ENCODE measurements at regions not wholly inside any gene's neighbourhood (a gene's known extent, or its start where the extent isn't known, plus 50 kb on each side); places are given as distances from the start of the nearest gene placed in this dataset.

DNA sequence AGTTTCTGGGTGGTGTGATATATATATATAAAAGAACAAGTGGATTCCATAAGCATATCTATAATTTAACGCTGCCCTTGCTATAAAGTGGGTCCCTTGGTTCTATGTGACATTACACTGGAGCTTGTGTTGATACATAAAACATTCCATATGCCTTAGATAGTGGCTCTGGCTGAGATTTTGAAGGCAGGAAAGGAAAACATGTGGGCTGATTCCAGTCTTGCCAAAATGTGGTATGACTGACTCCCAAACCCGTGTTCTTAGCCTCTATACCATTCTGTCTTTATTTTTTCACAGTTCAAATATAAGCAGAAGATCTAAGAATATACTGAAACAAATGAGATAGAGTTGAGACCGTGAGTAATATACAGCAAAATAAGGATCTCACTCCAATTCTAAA, 522.8 kb upstream of the LRRC4C start:
- no peak for DNase-seq

DNA sequence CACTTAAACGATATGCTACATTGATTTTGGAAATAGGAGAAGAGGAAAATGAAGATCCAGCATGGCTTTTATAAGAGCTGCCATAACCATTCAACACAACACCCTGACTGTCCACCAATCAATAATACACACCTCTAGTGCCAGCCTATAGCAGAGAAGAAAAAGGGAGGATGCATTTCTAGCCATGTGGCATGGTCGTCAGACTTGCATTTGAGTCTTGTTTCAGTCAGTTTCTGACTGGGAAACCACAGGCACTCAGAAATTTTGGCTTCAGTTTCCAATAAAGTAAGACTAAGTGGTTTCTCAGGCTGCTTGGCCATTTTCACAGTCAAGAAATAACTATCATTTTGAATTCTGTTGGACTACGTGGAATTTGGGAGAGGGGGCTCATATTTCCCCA, 523.5 kb upstream of the LRRC4C start:
- DNase-seq, result no peak

DNA sequence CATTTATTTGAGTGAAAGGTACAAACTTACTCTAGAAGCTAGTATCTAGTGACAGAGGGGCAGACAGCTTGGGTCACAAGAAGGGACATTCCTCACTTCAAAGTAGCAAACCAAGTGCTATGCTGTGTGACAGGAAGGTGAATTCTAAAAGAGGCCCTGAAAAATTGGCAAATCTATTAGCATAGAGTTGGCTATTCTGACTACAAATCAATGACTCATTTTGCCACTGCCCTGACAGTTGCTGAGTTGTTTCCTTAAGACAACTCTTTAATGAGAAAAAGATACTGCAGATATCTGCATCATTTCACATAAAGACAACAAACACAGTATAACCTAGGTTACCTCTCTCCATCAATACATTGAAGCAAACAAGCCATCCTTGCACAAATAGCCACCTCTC, 524.0 kb upstream of the LRRC4C start:
- DNase-seq, result peak; percentile 34

- DNase-seq, result no peak
These were observed 524.6 kb upstream of the LRRC4C start for GRCh38 chr11:41984023-41984422.

DNA sequence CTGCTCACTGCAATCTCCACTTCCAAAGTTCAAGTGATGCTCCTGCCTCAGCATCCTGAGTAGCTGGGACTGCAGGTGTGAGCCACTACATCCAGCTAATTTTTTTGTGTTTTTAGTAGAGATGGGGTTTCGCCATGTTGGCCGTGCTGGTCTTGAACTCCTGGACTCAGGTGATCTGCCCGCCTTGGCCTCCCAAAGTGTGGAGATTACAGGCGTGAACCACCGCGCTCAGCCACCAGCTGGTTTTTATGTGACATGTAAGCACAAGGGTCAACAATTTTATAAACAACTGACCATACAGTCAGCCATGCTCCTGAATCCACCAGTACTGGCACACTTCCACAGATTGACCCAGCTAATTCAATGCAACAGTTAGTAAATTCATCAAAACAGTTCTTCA, 526.3 kb upstream of the LRRC4C start:
- no peak for DNase-seq

DNA sequence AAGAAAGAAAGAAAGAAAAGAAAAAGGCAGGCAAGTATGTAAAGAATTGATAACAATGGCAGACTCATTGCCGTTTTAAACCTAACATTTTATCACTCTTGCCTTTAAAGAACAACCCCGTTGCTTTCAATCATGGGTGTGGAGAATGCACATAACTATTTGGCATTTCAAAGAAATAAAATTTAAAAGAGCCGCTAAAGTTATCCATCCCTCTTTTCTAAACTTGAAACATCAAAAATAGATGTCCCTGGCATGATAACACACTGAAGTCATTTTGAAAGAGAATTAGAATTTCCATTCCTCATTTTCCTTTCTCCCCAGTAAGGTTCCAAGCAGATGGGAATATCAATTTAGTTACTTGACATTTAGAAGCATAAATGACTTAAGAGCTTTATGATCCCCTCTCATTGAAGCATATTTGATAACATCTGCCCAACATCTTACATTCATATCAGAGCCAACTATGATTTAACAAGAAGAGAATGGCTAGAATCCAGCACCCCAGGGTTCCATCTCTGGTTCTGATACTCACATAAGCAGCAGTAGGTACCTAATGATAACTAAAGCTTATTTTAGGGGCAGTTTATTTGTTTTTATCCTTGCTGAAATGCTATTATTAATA, 529.6 kb upstream of the LRRC4C start:
- no peak for DNase-seq

DNA sequence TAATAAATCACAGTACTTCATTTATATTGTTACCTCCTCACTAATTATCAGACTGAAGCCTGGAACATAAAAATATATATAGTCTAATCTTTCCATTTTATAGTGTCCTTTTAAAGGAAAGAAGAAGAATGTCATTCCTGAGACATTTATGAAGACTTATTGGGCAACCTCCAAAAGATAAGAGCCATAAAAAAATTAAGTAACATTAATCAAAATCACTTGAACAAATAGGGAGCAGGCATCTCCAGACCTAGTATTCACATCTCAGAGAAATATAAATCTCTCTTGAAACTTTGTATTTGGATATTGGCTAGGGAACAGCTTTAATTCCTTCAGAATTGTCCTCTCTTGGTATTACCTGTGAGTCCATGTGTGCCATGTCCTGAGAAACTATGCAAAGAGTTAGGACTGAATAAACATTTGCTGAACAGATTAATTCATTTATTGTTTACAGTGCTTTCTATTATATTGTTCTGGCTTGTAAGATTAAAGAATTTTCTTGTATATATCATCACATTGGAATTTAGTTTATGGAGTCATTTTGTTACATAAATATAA, 530.5 kb upstream of the LRRC4C start:
- no peak for DNase-seq

- DNase-seq, result peak; percentile 68
These were observed 537.1 kb upstream of the LRRC4C start for GRCh38 chr11:41996533-41996932.

GRCh38 chr11:41997844-41998401, 538.5 kb upstream of the LRRC4C start:
- no peak for DNase-seq

DNA sequence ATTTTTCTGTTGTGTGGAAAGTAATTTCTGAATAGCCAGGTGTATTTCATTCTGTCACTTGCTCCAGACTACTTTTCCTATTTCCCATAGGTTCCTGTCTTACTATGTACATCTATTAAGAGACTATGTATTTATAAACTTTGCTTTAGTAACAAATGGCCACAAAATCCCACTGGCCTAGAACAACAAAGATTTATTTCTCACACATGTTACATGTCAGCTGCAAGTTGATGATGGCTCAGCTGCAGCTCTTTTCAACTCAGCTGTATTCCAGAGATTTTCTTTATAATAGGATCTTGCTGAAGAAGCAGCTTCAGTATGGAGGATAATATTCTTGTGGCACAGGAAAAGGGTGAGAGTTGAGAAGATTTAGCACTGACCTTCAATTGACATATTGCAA, 539.6 kb upstream of the LRRC4C start:
- DNase-seq, result no peak

- no peak for DNase-seq
These were observed 544.3 kb upstream of the LRRC4C start for GRCh38 chr11:42003801-42004200.

DNA sequence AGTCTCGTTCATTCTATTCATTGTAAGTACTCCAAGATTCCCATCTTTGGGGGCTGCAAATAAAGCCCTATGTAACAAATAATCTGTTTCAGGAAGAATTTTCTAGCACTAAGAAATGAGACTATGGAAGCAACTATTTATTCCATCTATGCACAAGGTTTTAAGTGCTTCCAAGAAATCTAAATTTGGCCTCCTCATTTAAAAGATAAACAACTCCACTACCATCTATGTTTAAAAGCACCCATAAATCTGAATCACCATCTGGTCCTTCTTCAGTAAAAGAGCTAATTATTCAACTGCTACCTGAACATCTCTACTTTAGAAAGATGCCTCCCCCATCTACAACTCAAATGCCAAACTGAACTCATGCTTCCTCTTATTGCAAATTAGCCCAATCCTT, 547.3 kb upstream of the LRRC4C start:
- no peak for DNase-seq

DNA sequence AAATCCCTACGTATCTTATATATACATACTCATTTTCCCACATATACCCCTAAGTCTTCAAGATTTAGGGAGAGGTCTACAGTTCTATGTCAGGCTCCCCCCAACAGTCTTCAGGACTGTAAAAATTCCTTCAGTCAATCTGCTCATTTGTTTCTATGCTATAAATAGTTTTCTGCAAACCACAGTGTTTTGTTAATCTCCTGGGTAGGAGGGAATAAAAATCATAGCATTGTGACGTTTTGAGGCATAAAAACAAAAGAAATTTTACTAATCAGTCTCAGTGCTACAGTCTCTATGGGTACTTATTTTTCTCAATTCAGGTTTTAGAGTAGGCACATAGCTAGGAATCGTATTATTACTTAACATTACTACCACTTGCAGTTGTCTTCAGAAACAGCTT, 552.8 kb upstream of the LRRC4C start:
- peak; percentile 55 for DNase-seq

GRCh38 chr11:42013656-42014201, 554.3 kb upstream of the LRRC4C start:
- peak; percentile 71 for DNase-seq

- DNase-seq, result no peak
These were observed 562.5 kb upstream of the LRRC4C start for GRCh38 chr11:42021911-42022310.

DNA sequence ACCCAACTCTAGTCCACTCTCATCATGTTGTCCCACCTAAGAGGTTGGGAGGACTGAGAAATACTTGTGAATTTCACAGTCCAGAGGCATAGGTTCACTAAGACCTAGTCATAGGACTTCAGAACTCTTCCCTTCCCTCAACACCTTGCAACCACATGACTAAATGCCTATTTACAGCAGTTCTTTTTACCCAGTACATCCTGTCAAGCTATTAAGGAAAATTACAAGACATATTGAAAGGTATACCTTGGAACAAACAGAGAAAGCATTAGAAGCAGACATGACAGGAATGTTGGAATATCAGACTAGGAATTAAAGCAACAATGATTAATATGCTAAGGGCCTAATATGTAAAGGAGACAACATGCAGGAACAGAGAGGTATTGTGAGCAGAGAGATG, 563.8 kb upstream of the LRRC4C start:
- no peak for DNase-seq

DNA sequence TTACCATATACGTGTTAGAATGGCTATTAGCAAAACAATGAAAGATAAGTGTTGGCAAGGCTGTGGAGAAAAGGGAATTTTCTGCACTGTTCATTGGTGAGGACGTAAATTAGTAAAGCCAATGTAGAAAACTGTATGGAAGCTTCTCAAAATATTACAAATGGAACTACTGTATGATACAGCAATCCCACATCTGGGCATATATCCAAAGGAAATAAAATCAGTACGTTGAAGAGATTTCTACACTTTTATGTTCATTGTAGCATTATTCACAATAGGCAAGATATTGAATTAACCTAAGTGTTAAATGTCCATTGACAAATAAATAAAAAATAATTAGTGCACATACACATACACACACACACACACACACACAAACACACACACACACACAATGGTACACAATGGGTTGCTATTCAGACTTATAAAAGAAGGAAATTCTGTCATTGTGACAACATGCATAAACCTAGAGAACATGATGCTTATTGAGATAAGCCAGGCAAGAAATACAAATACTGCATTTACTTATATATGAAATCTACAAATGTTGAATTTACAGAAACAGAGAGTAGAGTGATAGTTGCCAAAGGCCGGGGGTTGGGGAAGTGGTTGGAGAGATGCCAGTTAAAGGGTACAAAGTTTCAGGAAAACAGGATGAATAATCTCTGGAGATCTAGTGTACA, 565.8 kb upstream of the LRRC4C start:
- peak; percentile 48 for DNase-seq

GRCh38 chr11:42034826-42035225, 575.4 kb upstream of the LRRC4C start:
- DNase-seq, result peak; percentile 21

- no peak for DNase-seq
These were observed 576.7 kb upstream of the LRRC4C start for GRCh38 chr11:42036201-42036600.

DNA sequence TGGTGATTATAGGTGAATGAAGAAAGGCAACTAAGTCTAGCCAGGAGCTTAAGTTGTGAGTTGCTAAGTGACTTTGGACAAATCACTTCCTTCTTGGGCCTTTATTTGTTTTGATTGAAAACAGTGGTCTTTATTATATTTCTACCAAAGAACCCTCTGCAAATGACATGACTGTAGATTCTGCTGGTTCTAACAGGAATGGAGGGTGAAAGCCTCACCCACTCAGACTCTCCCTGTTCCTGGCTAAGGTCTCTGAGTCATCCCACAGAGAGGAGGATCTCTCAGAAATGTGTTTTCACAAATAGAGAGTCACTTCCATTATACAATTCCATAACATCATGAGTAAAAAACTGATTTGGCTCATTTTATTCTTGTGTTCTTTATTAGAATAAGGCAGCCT, 583.9 kb upstream of the LRRC4C start:
- DNase-seq, result peak; percentile 72

- DNase-seq, result no peak
These were observed 588.4 kb upstream of the LRRC4C start for GRCh38 chr11:42047637-42048555.

DNA sequence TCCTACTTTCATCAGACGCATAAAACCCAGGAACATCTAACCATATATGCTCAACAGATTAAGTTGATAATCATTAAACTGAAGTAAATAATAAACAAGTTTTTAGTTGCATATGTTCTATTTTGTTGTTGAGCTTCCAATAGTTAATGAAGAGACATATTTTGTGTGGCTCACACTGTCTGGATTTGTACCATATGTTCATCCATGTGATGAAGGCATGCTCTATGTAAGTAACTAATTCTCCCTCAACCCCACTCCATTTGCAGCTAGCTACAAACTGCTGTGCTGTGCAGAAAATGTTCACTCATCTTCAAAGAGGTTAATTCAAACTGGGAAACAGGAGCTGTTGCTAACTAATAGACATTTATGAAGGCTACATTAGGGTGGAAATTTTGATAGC, 589.7 kb upstream of the LRRC4C start:
- DNase-seq, result no peak

DNA sequence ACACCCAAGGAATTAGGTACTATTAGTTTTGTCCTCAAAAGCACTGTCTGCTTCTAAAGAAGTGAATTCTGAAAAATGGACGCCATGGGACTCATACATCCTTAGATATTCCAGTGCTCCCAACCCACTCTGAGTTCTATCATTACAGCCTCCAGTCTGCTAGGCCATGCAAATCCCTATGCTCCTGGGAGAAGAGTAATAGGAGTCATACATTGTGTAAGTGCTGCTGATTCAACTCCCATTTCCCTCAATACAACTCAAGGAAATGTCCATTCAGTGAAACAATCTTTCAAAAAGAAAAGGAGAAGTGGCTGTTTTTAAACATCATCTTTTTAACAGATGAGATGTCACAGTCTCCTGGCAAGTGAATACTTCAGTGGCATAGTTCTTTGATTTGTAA, 590.2 kb upstream of the LRRC4C start:
- DNase-seq, result peak; percentile 33
